ENCODE measurements at regions not wholly inside any gene's neighbourhood (a gene's known extent, or its start where the extent isn't known, plus 50 kb on each side); places are given as distances from the start of the nearest gene placed in this dataset.

DNA sequence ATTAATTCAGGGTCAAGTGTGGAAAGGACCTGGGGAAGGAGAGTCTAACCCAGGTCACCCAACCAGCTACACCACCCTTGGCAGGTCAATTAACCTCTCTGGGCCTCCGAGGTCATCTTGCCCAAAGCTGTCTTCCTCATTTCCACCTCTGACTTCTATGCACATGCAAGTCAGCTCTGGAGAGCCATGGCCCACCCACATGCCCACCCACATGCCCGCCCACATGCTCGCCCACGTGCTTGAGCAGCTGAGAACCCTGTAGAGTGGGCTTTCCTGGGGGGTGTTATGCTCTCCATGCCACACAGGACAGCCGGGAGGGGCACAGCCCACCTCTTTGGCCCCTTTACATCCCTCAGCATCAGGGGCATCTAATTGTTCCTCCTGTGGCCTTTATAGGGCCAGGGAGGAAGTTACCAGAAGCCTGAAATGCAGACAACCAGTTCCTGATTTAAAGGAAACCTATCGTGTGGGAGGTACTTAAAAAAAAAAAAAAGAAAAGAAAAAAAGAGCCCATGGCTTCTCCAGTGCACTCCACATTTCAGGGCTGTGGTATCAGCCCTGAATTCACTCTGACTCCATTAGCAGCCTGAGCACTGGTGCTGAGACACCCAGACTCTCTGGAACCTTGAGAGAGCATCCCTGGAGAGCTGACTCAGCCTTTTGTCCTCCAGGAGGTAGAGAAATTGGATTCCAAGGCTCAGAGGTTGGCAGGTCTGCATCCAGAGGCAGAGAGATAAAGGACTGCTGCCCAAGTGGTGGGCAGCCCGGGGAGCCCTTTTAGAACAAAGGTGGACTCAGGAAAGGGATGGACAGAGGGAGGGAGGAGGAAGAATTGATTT lies 176.2 kb upstream of the ZMIZ1 start:
- H3K4me3 ChIP-seq (ENCODE audit: low read length in 3 of 3): no peak overlapping the region
- no peaks in the 10 kb centered on the region for H3K36me3 ChIP-seq (ENCODE audit: control insufficient read depth in 3 of 3, insufficient read depth in 3 of 3, low read length in 3 of 3)
- H3K9me3 ChIP-seq (ENCODE audit: control insufficient read depth in 3 of 3, low read length in 3 of 3): no peaks in the 10 kb centered on the region
- H3K27me3 ChIP-seq (ENCODE audit: control insufficient read depth in 3 of 3, insufficient read depth in 3 of 3, low read length in 3 of 3): peaks cover 0 to 3% (median 0%) of the 10 kb centered on the region in 3 donors
- H3K9ac ChIP-seq (ENCODE audit: low read depth in 1 of 3, low read length in 3 of 3): no peak overlapping the region
- H3K4me1 ChIP-seq (ENCODE audit: control insufficient read depth in 3 of 3, insufficient read depth in 3 of 3, low read length in 3 of 3): peaks cover 8 to 10% (median 10%) of the 10 kb centered on the region in 3 donors
- no peak overlapping the region for H3K27ac ChIP-seq (ENCODE audit: low read depth, low read length)

GRCh38 chr10:78893217-78893616 lies 175.5 kb upstream of the ZMIZ1 start:
- Histone ChIP-seq H3K9ac (ENCODE audit: low read depth in 1 of 3, low read length in 3 of 3) (no peak overlapping the region), H3K9me3 (ENCODE audit: control insufficient read depth in 3 of 3, low read length in 3 of 3) (no peaks in the 10 kb centered on the region), H3K27me3 (ENCODE audit: control insufficient read depth in 3 of 3, insufficient read depth in 3 of 3, low read length in 3 of 3) (peaks cover 0 to 3% (median 0%) of the 10 kb centered on the region in 3 donors), H3K27ac (ENCODE audit: low read depth, low read length) (no peak overlapping the region), H3K4me1 (ENCODE audit: control insufficient read depth in 3 of 3, insufficient read depth in 3 of 3, low read length in 3 of 3) (peaks cover 8 to 10% (median 10%) of the 10 kb centered on the region in 3 donors), H3K36me3 (ENCODE audit: control insufficient read depth in 3 of 3, insufficient read depth in 3 of 3, low read length in 3 of 3) (no peaks in the 10 kb centered on the region), H3K4me3 (ENCODE audit: low read length in 3 of 3) (no peak overlapping the region)

DNA sequence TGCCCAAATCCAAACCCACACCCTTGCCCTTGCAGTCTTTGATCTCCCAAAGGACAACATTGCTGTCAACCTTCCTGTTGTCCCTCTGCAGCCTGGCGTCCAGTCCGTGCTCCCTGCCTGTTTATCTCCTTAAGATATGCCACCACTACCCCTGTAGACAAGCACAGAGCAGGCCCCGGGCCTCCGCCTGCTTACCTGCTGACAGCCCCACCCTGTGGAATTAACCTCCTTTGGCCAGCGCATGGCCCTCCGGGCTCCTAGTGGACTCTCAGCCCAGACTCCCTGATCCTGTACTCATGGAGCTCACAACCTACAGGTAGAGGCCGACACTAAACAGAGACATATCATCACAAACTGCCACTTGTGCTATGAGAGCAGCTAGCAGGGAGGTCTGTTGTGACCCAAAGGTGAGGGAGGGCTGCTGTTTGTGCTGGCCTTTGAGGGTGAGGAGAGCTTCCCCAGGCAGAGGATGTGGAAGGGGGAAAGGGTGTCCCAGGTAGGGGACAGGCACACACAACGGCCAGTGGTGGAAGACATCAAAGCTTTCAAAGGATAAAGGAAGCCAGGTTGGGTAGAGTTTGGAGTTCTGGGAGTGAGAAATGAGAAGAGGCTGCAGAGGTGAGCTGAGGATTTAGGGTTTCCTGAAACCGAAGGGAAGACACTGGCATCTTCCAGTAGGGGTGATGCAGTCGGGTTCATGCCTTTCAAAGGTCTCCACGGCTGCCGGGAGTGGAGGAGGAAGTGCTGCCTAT lies 174.5 kb upstream of the ZMIZ1 start:
- no peak overlapping the region for H3K9ac ChIP-seq (ENCODE audit: low read depth in 1 of 3, low read length in 3 of 3)

DNA sequence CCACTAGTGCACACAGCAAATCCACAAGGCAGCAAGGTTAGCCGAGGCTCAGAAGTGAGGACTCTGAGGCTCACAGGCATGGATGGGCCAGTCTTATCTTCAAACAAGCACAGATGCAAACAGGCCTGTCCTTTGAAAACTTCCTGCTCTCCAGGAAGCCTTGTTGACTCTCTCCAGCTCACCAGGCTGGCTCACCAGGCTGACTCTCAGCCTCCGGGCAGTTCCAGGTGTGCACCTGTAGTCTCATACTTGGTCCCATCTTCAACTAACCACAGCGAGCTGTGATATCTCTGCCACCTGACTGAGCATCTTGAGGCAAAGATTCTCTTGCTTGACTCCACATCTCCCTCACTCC lies 173.9 kb upstream of the ZMIZ1 start:
- no peak overlapping the region for H3K27ac ChIP-seq (ENCODE audit: low read depth, low read length)
- H3K36me3 ChIP-seq (ENCODE audit: control insufficient read depth in 3 of 3, insufficient read depth in 3 of 3, low read length in 3 of 3): no peaks in the 10 kb centered on the region
- peaks cover 0 to 3% (median 0%) of the 10 kb centered on the region in 3 donors for H3K27me3 ChIP-seq (ENCODE audit: control insufficient read depth in 3 of 3, insufficient read depth in 3 of 3, low read length in 3 of 3)
- no peak overlapping the region for H3K4me3 ChIP-seq (ENCODE audit: low read length in 3 of 3)
- H3K9me3 ChIP-seq (ENCODE audit: control insufficient read depth in 3 of 3, low read length in 3 of 3): no peaks in the 10 kb centered on the region
- no peak overlapping the region for H3K9ac ChIP-seq (ENCODE audit: low read depth in 1 of 3, low read length in 3 of 3)
- H3K4me1 ChIP-seq (ENCODE audit: control insufficient read depth in 3 of 3, insufficient read depth in 3 of 3, low read length in 3 of 3): peaks cover 10 to 11% (median 10%) of the 10 kb centered on the region in 3 donors

More for the DNA sequence above, 174.5 kb upstream of the ZMIZ1 start:
- Histone ChIP-seq H3K27me3 (ENCODE audit: control insufficient read depth in 3 of 3, insufficient read depth in 3 of 3, low read length in 3 of 3) (peaks cover 0 to 3% (median 0%) of the 10 kb centered on the region in 3 donors), H3K4me3 (ENCODE audit: low read length in 3 of 3) (no peak overlapping the region), H3K9me3 (ENCODE audit: control insufficient read depth in 3 of 3, low read length in 3 of 3) (no peaks in the 10 kb centered on the region), H3K27ac (ENCODE audit: low read depth, low read length) (no peak overlapping the region), H3K36me3 (ENCODE audit: control insufficient read depth in 3 of 3, insufficient read depth in 3 of 3, low read length in 3 of 3) (no peaks in the 10 kb centered on the region), H3K4me1 (ENCODE audit: control insufficient read depth in 3 of 3, insufficient read depth in 3 of 3, low read length in 3 of 3) (peaks cover 8 to 10% (median 10%) of the 10 kb centered on the region in 3 donors)

- Histone ChIP-seq H3K4me1 (ENCODE audit: control insufficient read depth in 3 of 3, insufficient read depth in 3 of 3, low read length in 3 of 3) (peaks cover 10 to 14% (median 11%) of the 10 kb centered on the region in 3 donors), H3K27me3 (ENCODE audit: control insufficient read depth in 3 of 3, insufficient read depth in 3 of 3, low read length in 3 of 3) (peaks cover 0 to 3% (median 0%) of the 10 kb centered on the region in 3 donors), H3K36me3 (ENCODE audit: control insufficient read depth in 3 of 3, insufficient read depth in 3 of 3, low read length in 3 of 3) (no peaks in the 10 kb centered on the region), H3K9me3 (ENCODE audit: control insufficient read depth in 3 of 3, low read length in 3 of 3) (no peaks in the 10 kb centered on the region), H3K27ac (ENCODE audit: low read depth, low read length) (no peak overlapping the region), H3K4me3 (ENCODE audit: low read length in 3 of 3) (no peak overlapping the region), H3K9ac (ENCODE audit: low read depth in 1 of 3, low read length in 3 of 3) (no peak overlapping the region)
Observed at GRCh38 chr10:78895469-78895868, 173.3 kb upstream of the ZMIZ1 start.

DNA sequence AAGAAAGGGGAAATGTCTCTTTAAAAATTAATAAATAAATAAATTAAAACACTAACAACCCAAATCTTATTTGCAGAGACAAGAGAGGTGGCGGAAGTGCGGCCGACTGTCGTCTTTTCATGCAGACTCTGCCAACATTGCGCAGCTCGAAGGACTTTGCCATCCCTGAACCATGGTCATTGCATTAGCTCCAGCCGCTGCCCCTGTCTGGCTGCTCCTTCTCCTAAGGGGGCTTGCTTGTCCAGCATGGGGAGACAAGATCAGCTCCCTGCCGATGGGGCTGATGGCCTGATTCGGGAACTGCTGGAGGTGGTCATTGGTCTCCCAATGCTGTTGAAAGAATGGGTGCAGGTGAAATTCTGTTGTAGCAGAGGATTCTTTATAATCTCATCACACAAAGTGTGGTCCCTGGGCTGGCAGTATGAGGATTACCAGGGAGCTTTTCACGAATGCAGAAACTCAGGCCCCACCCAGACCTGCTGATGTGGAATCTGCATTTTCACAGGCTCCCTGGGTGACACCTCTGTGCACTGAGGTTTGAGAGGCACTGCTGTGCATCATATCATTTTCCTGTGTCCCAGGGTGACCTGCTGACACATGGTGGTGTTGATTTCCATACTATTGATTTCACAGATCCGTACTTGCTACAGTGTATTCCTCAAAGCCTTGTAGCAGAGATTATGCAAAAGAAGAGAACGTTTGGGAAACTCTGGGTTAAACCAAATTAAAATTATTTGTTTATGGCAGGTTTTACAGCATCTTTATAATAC lies 172.4 kb upstream of the ZMIZ1 start:
- Histone ChIP-seq H3K9me3 (ENCODE audit: control insufficient read depth in 3 of 3, low read length in 3 of 3) (no peaks in the 10 kb centered on the region), H3K27ac (ENCODE audit: low read depth, low read length) (no peak overlapping the region), H3K9ac (ENCODE audit: low read depth in 1 of 3, low read length in 3 of 3) (peak overlapping the region in 1 of 3 donors; percentile 45), H3K36me3 (ENCODE audit: control insufficient read depth in 3 of 3, insufficient read depth in 3 of 3, low read length in 3 of 3) (no peaks in the 10 kb centered on the region), H3K4me3 (ENCODE audit: low read length in 3 of 3) (peak overlapping the region in 1 of 3 donors; percentile 29), H3K27me3 (ENCODE audit: control insufficient read depth in 3 of 3, insufficient read depth in 3 of 3, low read length in 3 of 3) (peaks cover 0 to 3% (median 0%) of the 10 kb centered on the region in 3 donors), H3K4me1 (ENCODE audit: control insufficient read depth in 3 of 3, insufficient read depth in 3 of 3, low read length in 3 of 3) (peaks cover 10 to 14% (median 11%) of the 10 kb centered on the region in 3 donors)

- Histone ChIP-seq H3K4me3 (ENCODE audit: low read length in 3 of 3) (no peak overlapping the region), H3K9ac (ENCODE audit: low read depth in 1 of 3, low read length in 3 of 3) (no peak overlapping the region), H3K36me3 (ENCODE audit: control insufficient read depth in 3 of 3, insufficient read depth in 3 of 3, low read length in 3 of 3) (no peaks in the 10 kb centered on the region), H3K27ac (ENCODE audit: low read depth, low read length) (no peak overlapping the region), H3K4me1 (ENCODE audit: control insufficient read depth in 3 of 3, insufficient read depth in 3 of 3, low read length in 3 of 3) (peaks cover 10 to 14% (median 11%) of the 10 kb centered on the region in 3 donors), H3K27me3 (ENCODE audit: control insufficient read depth in 3 of 3, insufficient read depth in 3 of 3, low read length in 3 of 3) (peaks cover 0 to 3% (median 0%) of the 10 kb centered on the region in 3 donors), H3K9me3 (ENCODE audit: control insufficient read depth in 3 of 3, low read length in 3 of 3) (no peaks in the 10 kb centered on the region)
Observed at GRCh38 chr10:78898341-78899097, 170.2 kb upstream of the ZMIZ1 start.

DNA sequence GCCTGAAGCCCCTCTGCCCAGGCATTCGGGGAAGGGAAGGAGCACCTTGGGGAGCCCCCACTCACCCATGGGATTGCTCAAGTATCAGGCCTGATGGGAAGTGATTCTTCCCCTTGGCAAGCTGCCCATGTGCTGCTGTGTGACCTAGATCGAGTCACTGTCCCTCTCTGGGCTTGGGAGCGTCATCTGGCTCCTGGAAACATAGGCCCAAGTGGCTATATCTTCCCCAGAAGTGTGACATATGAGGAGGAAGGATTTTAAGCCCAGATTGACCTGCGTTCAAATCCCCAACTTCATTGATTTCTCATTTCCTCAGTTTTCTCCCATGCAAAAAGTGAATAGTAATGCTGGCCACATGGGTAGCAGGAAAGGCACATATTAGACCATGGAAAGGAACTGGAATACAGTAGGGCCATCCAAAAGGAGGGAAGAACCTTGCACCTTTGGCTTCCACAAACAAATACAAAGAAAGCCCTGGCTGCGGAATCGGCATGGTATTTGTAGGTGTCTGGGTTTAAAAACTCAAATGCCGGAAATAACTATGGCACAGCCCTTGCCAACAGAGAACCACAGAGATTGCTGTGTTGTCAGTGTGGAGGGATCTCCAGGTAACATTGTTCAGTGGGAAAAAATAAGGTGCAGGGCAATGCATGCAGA lies 169.5 kb upstream of the ZMIZ1 start:
- H3K4me1 ChIP-seq (ENCODE audit: control insufficient read depth in 3 of 3, insufficient read depth in 3 of 3, low read length in 3 of 3): peaks cover 10 to 14% (median 11%) of the 10 kb centered on the region in 3 donors
- H3K4me3 ChIP-seq (ENCODE audit: low read length in 3 of 3): no peak overlapping the region
- no peaks in the 10 kb centered on the region for H3K27me3 ChIP-seq (ENCODE audit: control insufficient read depth in 3 of 3, insufficient read depth in 3 of 3, low read length in 3 of 3)
- H3K9ac ChIP-seq (ENCODE audit: low read depth in 1 of 3, low read length in 3 of 3): no peak overlapping the region
- H3K9me3 ChIP-seq (ENCODE audit: control insufficient read depth in 3 of 3, low read length in 3 of 3): no peaks in the 10 kb centered on the region
- H3K27ac ChIP-seq (ENCODE audit: low read depth, low read length): no peak overlapping the region
- no peaks in the 10 kb centered on the region for H3K36me3 ChIP-seq (ENCODE audit: control insufficient read depth in 3 of 3, insufficient read depth in 3 of 3, low read length in 3 of 3)
